Testis (tissue), 2 donors: ENCODE measurements at regions not wholly inside any gene's neighbourhood (a gene's known extent, or its start where the extent isn't known, plus 50 kb on each side); places are given as distances from the start of the nearest gene placed in this dataset.

Source experiments
- CTCF ChIP-seq, 3 experiments: fragments of 450-650 bp in 2 of 3; fragments of 200-600 bp in 1 of 3; sonication (generic) in 1 of 3; IDR thresholded peaks; one replicate each; pipeline ENCODE4 v1.5.1; 2016 to 2019; ENCODE audit warnings: antibody characterized with exemption in 3 of 3, mild to moderate bottlenecking in 2 of 3, moderate library complexity in 1 of 3
- POLR2A ChIP-seq: fragments of 450-650 bp; IDR thresholded peaks from one replicate; pipeline ENCODE4 v1.6.1; 2017; ENCODE audit warnings: antibody characterized with exemption, mild to moderate bottlenecking, moderate library complexity

GRCh38 chr10:114708717-114709335 is 50.8 kb upstream of the ABLIM1 start:
- TF ChIP-seq POLR2A: no peak
- TF ChIP-seq CTCF (IDR thresholded peaks at IDR 0.05): no peak
